PC-9 (cell line): ENCODE measurements at regions not wholly inside any gene's neighbourhood (a gene's known extent, or its start where the extent isn't known, plus 50 kb on each side); places are given as distances from the start of the nearest gene placed in this dataset.

Experiments
- BruUV-seq: library from RNA; stranded (reverse); fragments of 400-500 nt; replicated peaks from 2 replicates; lab custom pipeline; 2021; lab: Mats Ljungman, UMichigan
- CTCF ChIA-PET: fragments of 300-600 bp; sonication (Branson Sonifier 250); formaldehyde crosslinking; loops from one replicate; lab custom pipeline; 2022; ENCODE audit warnings: antibody characterized with exemption; lab: Charles Lee
- POLR2A ChIA-PET: fragments of 300-600 bp; sonication (Branson Sonifier 250); formaldehyde crosslinking; loops from one replicate; lab custom pipeline; 2022; ENCODE audit warnings: antibody characterized with exemption; ENCODE audit not compliant: unreplicated experiment; lab: Charles Lee
- DNase-seq, 2 experiments: peaks; one replicate each; pipeline versions ENCODE4 v3.0.0 to v3.0.0-alpha.2; 2015 to 2022; ENCODE audit warnings: mixed read lengths in 1 of 2
- H2AFZ ChIP-seq: fragments of 200-600 bp; sonication (generic); 2 replicates; pipeline ENCODE4 v1.8.1; 2017; ENCODE audit warnings: antibody characterized with exemption
- H3F3A ChIP-seq: fragments of 200-600 bp; sonication (generic); 2 replicates; pipeline ENCODE4 v1.8.1; 2017; ENCODE audit warnings: antibody characterized with exemption, mild to moderate bottlenecking, low read depth; ENCODE audit not compliant: insufficient read depth
- H3K27ac ChIP-seq: fragments of 200-600 bp; sonication (generic); 2 replicates; pipeline ENCODE4 v1.6.1; 2016; ENCODE audit warnings: mixed run types
- H3K27me3 ChIP-seq: fragments of 200-600 bp; sonication (generic); 2 replicates; pipeline ENCODE4 v1.6.1; 2016; ENCODE audit warnings: low read depth, mixed run types; ENCODE audit not compliant: insufficient read depth
- H3K36me3 ChIP-seq: fragments of 200-600 bp; sonication (generic); 2 replicates; pipeline ENCODE4 v1.6.1; 2016; ENCODE audit warnings: low read depth, mixed run types
- H3K4me1 ChIP-seq: fragments of 200-600 bp; sonication (generic); replicated peaks from 2 replicates; pipeline ENCODE4 v1.6.1; 2016; ENCODE audit warnings: mixed run types; ENCODE audit not compliant: insufficient read depth
- H3K4me2 ChIP-seq: fragments of 200-600 bp; sonication (generic); 2 replicates; pipeline ENCODE4 v1.6.1; 2017; ENCODE audit warnings: mixed run types
- H3K4me3 ChIP-seq: fragments of 200-600 bp; sonication (generic); 2 replicates; pipeline ENCODE4 v1.6.1; 2016; ENCODE audit warnings: mixed run types
- H3K79me2 ChIP-seq: fragments of 200-600 bp; sonication (generic); 2 replicates; pipeline ENCODE4 v1.6.1; 2017; ENCODE audit warnings: low read depth, mixed run types
- H3K9me2 ChIP-seq: fragments of 200-600 bp; sonication (generic); 2 replicates; pipeline ENCODE4 v1.8.1; 2017; ENCODE audit warnings: mild to moderate bottlenecking; ENCODE audit not compliant: insufficient read depth
- H3K9me3 ChIP-seq: fragments of 200-600 bp; sonication (generic); 2 replicates; pipeline ENCODE4 v1.8.1; 2016; ENCODE audit warnings: low read depth; ENCODE audit not compliant: insufficient read depth
- H4K20me1 ChIP-seq: fragments of 200-600 bp; sonication (generic); 2 replicates; pipeline ENCODE4 v1.8.1; 2017; ENCODE audit not compliant: insufficient read depth
- EZH2 ChIP-seq: fragments of 200-600 bp; sonication (generic); IDR thresholded peaks from 2 replicates; pipeline ENCODE4 v1.8.0; 2017; ENCODE audit warnings: antibody characterized with exemption, low read depth
- intact Hi-C: fragments of 100-400 bp; cut with micrococcal nuclease; formaldehyde crosslinking; loops from one replicate; pipeline ENCODE4 v1.10.0; 2022; ENCODE audit not compliant: unreplicated experiment
- TF ChIP-seq, protein P1 (sequence below): fragments of 200-600 bp; sonication (generic); conservative IDR thresholded peaks from 2 replicates; pipeline ENCODE4 v1.6.1; 2017; ENCODE audit warnings: mixed run types, antibody characterized with exemption, mild to moderate bottlenecking, moderate library complexity

DNA sequence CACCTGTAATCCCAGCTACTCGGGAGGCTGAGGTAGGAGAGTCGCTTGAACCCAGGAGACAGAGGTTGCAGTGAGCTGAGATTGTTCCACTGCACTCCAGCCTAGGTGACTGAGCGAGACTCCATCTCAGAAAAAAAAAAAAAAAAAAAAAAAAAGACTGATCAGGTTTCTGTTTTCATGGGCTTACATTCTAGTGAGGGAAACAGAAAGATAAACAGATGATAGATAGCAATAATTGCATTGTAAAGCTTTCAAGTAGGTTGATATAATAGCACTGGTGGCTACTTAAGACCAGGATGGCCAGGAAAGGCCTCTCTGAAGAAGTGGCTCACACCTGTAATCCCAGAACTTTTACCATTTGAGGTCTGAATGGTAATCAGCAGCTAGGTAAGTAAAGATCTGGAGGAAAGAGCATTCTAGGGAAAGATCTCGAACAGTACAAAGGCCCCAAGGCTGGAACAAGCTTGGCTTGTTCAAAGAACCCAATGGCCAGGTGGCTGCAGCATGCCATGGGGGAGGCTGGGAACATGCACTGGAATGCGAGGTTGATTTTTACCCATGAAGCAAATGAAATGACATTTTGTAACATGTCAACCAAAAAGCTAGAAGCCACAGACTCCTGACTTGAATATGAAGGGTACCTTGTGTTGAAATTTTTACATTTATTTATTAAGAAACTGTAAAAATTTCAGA, 108.3 kb upstream of the DHX40 start:
- CTCF ChIA-PET: no interaction called here
- POLR2A ChIA-PET: interaction anchor here (0.6 kb wide), 2 partner anchors 49 to 217 kb away, joined by 4 read pairs; no protein-coding TSS in a partner anchor
- TF ChIP-seq, protein P1, sequence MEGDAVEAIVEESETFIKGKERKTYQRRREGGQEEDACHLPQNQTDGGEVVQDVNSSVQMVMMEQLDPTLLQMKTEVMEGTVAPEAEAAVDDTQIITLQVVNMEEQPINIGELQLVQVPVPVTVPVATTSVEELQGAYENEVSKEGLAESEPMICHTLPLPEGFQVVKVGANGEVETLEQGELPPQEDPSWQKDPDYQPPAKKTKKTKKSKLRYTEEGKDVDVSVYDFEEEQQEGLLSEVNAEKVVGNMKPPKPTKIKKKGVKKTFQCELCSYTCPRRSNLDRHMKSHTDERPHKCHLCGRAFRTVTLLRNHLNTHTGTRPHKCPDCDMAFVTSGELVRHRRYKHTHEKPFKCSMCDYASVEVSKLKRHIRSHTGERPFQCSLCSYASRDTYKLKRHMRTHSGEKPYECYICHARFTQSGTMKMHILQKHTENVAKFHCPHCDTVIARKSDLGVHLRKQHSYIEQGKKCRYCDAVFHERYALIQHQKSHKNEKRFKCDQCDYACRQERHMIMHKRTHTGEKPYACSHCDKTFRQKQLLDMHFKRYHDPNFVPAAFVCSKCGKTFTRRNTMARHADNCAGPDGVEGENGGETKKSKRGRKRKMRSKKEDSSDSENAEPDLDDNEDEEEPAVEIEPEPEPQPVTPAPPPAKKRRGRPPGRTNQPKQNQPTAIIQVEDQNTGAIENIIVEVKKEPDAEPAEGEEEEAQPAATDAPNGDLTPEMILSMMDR: no peak
- TF ChIP-seq EZH2: no peak

DNA sequence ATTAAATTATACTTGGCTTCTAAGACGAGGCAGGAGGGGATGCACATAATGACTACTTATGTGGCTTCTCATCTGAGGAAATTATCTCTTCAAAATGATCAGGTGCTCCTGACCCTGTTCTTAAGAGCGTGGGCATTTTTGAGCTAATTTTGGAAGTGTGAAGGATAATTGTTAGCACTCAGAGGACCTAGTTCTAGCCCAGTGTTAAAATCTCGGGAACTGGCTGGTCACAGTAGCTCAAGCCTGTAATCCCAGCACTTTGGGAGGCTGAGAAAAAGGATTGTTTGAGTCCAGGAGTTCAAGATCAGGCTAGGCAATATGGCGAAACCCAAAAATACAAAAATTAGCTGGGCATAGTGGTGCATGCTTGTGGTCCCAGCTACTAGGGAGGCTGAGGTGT, 103.0 kb upstream of the DHX40 start:
- CTCF ChIA-PET: interaction anchor here (0.5 kb wide), 1 partner anchor 263 kb away, joined by 6 read pairs; no protein-coding TSS in a partner anchor

More for the DNA sequence above, 108.3 kb upstream of the DHX40 start:
- no peaks in the 10 kb centered on the region for H3K9me3 ChIP-seq
- H3K4me2 ChIP-seq: no peak overlapping the region
- intact Hi-C loops: no loop called here
- no peak overlapping the region for H2AFZ ChIP-seq
- H4K20me1 ChIP-seq: no peaks in the 10 kb centered on the region
- H3K36me3 ChIP-seq: no peaks in the 10 kb centered on the region
- H3K4me3 ChIP-seq: no peak overlapping the region
- H3K79me2 ChIP-seq: no peaks in the 10 kb centered on the region
- no peaks in the 10 kb centered on the region for H3F3A ChIP-seq
- DNase-seq: no peak
- H3K9me2 ChIP-seq: no peaks in the 10 kb centered on the region
- no peaks in the 10 kb centered on the region for H3K27me3 ChIP-seq
- BruUV-seq: no TSS peak
- no peak overlapping the region for H3K27ac ChIP-seq
- H3K4me1 ChIP-seq: 0 out of 2 replicates have a peak, but pooled peaks cover 4% of the 10 kb centered on the region

DNA sequence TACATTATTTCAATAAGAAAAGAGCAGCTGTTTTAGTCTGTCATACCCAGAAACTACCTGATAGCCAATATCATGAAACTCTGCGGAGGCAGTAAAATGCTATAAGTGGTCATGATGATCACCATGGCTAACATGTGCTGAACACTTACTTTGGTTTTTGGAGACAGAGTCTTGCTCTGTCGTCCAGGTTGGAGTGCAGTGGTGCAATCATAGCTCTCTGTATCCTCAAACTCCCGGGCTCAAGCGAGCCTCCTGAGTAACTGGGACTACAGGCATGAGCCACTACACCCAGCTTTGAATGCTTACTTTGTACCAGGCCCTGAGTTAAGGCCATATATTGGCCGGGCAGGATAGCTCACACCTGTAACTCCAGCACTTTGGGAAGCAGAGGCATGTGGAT, 101.2 kb upstream of the DHX40 start:
- POLR2A ChIA-PET: interaction anchor here (0.6 kb wide), 1 partner anchor 504 kb away, joined by 3 read pairs; no protein-coding TSS in a partner anchor
- no peaks in the 10 kb centered on the region for H3K36me3 ChIP-seq

More for the DNA sequence above, 103.0 kb upstream of the DHX40 start:
- no peak for DNase-seq
- no peak overlapping the region for H3K4me2 ChIP-seq
- H2AFZ ChIP-seq: no peak overlapping the region
- no peaks in the 10 kb centered on the region for H3K4me1 ChIP-seq
- no peaks in the 10 kb centered on the region for H3K9me3 ChIP-seq
- no peaks in the 10 kb centered on the region for H3K9me2 ChIP-seq
- H3K27me3 ChIP-seq: no peaks in the 10 kb centered on the region
- no peak overlapping the region for H3K27ac ChIP-seq
- H3F3A ChIP-seq: no peaks in the 10 kb centered on the region
- intact Hi-C loops: no loop called here
- no peak overlapping the region for H3K4me3 ChIP-seq
- TF ChIP-seq, protein P1: no peak
- TF ChIP-seq EZH2: no peak
- no peaks in the 10 kb centered on the region for H3K36me3 ChIP-seq
- no peaks in the 10 kb centered on the region for H3K79me2 ChIP-seq
- POLR2A ChIA-PET: no interaction called here
- no TSS peak for BruUV-seq
- H4K20me1 ChIP-seq: no peaks in the 10 kb centered on the region

More for the DNA sequence above, 101.2 kb upstream of the DHX40 start:
- no peak for DNase-seq
- no peaks in the 10 kb centered on the region for H4K20me1 ChIP-seq
- no peak overlapping the region for H2AFZ ChIP-seq
- TF ChIP-seq EZH2: no peak
- TF ChIP-seq, protein P1: no peak
- BruUV-seq: no TSS peak
- no peaks in the 10 kb centered on the region for H3K9me2 ChIP-seq
- H3K4me3 ChIP-seq: no peak overlapping the region
- no peak overlapping the region for H3K4me2 ChIP-seq
- intact Hi-C loops: loop anchor here (2.0 kb wide), 1 partner anchor 57 kb away; no protein-coding TSS in a partner anchor
- H3F3A ChIP-seq: no peaks in the 10 kb centered on the region
- H3K27ac ChIP-seq: no peak overlapping the region
- no peaks in the 10 kb centered on the region for H3K27me3 ChIP-seq
- CTCF ChIA-PET: interaction anchor here (1.1 kb wide), 1 partner anchor 57 kb away, joined by 3 read pairs; no protein-coding TSS in a partner anchor
- no peaks in the 10 kb centered on the region for H3K4me1 ChIP-seq
- H3K9me3 ChIP-seq: no peaks in the 10 kb centered on the region
- H3K79me2 ChIP-seq: no peaks in the 10 kb centered on the region
